Pulmonary artery endothelial cell (primary cell): ENCODE measurements at regions not wholly inside any gene's neighbourhood (a gene's known extent, or its start where the extent isn't known, plus 50 kb on each side); places are given as distances from the start of the nearest gene placed in this dataset.

Experiments
- DNase-seq: peaks from one replicate; pipeline ENCODE4 v3.0.0-alpha.2; 2011; ENCODE audit warnings: low read depth, low spot score

DNA sequence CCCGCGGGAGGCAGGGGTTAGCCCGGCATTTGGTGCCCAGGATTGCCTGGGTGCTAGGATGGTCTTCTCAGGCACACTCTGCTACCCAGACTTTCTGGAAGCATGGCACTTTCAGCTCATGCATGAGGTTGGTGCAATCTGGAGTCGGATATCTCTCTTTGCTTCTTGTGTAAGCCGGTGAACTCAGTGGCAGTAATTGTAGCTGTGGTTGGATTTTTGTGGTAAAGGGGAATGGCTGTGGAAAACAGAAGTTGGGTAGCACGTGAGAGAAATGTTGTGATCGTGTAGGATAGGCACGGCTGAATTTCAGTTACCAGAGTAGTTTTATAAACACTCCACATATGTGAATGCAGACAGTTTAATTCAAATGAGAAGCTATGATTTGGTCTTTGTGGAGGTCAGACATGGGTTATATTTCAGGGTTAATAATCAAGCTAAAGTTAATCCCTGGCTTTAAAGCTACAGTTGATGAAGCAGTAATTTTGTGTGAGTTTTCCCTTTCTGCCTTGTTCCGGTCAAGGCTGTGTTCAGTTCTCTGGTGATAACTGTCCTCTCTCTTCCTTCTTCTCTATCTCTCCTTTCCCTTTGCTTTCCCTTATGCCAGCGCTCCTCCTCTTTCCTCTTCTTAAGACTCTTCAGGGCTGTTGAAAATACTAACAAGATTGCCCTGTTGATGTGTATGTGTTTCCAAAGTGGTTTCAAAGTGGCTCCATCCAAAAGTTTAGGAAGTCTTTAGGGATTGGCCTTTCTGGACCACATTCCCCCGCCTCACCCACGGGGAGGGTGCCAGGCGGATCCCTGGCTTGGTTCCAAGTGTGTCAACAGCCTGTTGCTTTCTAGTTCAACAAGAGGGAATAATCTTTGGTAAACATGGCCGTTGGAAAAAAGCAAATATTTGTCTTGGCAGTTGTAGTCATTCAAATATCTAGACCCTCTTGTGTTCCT is 404.6 kb upstream of the C2CD4B start:
- no peak for DNase-seq

GRCh38 chr15:62570405-62570783 is 405.3 kb upstream of the C2CD4B start:
- DNase-seq = no peak

GRCh38 chr15:62571072-62571471 is 406.0 kb upstream of the C2CD4B start:
- DNase-seq = no peak

DNA sequence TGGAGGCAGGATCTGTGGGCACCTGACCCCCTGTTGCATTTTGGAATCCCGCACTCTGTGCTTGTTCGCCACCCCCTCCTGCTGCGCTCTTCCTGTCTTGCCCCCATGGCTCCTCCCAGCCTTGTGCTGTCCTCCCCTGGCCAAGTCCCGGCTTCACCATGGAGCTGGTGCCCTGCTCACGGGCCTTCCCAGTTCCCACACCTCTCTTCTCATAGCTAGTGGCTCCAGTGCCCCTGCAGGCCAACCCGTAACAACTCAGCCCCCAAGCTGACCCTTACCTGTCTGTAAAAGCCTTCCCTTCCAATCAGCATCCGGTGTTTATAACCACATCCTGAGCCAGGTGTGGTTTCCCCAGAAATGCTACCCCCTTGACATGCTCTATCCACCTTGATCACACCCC is 407.7 kb upstream of the C2CD4B start:
- no peak for DNase-seq

GRCh38 chr15:62573876-62574275 is 408.8 kb upstream of the C2CD4B start:
- DNase-seq = no peak

DNA sequence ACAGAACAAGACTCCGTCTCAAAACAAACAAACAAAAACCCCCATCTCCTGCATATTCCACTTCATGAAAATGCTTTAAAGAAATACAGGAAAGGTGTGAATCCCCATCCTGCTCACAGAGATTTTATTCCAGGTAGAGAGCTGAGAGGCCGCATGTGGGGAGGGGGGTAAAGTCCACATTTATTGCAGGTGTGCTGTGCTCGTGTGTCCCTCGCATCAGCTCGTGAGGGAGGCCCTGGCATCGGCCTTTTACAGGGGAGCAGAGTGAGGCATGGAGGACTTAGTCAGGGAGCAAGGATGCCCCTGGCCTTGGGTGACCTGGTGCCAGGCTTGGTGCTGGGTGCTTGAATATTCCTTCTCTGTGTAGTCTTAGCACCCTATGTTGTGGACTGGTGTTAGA is 413.5 kb upstream of the C2CD4B start:
- no peak for DNase-seq

- no peak for DNase-seq
Measured at GRCh38 chr15:62578960-62579359, 413.9 kb upstream of the C2CD4B start.

GRCh38 chr15:62579842-62580241 is 414.8 kb upstream of the C2CD4B start:
- DNase-seq = no peak

- DNase-seq = no peak
Measured at GRCh38 chr15:62582580-62582979, 417.5 kb upstream of the C2CD4B start.

DNA sequence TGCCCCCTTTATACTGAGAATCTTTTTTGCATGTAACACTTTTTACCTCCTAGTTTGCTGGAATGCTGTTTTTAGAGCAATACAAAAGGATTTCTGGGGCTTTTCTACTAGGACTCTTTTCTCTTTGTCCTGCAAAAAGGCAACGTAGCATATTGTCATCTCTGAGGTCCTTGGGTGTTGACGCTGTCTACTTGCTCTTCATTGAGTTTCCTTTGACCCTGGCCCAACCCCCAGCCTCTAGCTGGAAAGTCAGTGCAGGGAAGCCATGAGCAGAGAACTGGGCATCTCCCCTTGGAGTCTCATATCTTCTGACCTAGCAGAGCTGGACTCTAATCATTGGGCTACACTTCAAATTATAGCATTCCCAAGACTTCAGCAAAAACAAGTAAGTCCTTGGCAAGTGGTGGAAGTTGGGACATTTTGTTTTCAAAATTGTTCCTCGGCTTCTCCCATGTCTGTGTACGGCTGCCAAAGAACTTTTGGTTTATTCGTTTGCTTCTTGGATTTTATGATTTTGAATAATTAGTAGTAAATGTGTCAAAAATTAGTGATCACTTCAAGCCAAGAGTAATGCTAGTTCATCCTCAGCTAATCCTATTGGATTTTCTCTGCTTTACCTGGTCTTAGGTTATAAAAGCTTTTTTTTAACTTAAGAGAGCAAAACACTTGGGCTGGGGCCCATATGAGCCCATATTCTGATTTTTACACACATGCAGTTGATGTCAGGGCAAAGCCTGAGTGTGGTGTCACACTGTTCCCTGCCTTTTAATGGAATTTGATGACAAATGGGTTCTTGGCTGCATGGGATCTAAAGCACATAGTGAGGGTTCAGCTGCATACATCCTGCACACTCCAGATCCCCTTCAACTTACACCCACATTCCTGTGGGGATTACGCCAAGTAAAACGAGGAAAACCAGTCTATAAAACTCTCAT is 419.5 kb upstream of the C2CD4B start:
- DNase-seq = no peak

- no peak for DNase-seq
Measured at GRCh38 chr15:62588938-62589670, 424.0 kb upstream of the C2CD4B start.

- no peak for DNase-seq
Measured at GRCh38 chr15:62591842-62592838, 427.1 kb upstream of the C2CD4B start.

GRCh38 chr15:62592920-62593319 is 427.8 kb upstream of the C2CD4B start:
- no peak for DNase-seq

DNA sequence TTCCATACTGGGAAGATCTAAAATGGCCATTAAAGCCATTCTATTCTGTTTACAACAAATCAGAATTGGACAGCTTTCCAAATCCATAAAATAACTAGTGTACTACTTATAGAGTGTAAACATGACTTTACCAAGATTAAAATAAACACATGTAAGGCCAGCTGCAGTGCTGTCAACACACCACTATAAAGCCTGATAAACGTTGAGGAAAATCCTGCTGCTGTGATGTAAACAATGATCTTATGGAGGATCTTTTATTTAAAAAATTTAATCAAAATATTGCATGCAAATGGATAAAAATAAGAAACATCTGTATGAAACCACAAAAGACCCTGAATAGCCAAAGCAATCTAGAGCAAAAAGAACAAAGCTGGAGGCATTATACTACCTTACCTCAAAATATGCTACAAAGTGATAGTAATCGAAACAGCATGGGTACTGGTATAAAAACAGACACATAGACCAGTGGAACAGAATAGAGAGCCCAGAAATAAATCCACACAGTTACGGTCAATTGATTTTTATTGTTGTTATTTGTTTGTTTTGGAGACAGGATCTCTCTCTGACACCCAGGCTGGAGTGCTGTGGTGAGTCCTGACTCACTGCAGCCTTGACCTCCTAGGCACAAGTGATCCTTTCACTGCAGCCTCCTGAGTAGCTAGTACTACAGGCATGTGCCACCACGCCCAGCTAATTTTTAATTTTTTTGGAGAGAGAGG is 428.8 kb upstream of the C2CD4B start:
- no peak for DNase-seq

GRCh38 chr15:62598217-62598616 is 433.1 kb upstream of the C2CD4B start:
- DNase-seq = no peak

- no peak for DNase-seq
Measured at GRCh38 chr15:62599791-62600777, 435.0 kb upstream of the C2CD4B start.

- no peak for DNase-seq
Measured at GRCh38 chr15:62601777-62602545, 436.9 kb upstream of the C2CD4B start.

DNA sequence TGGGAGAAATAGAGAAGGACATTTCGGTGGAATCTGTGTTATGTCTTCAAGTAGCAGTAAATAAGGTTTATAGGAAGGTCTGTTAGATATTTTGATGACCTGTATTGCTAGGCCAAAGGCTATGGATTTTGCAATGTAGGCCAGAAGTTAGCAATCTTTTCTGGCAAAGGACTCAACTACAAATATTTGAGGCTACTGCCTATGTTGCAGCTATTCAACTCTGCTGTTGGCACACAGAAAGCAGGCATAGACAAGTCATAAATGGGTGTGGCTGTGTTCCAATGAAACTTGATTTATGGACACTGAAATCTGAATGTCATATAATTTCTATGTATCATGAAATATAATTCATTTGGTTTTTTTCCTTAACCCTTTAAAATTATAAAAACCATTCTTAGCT is 438.7 kb upstream of the C2CD4B start:
- DNase-seq = no peak
